ENCODE measurements at regions not wholly inside any gene's neighbourhood (a gene's known extent, or its start where the extent isn't known, plus 50 kb on each side); places are given as distances from the start of the nearest gene placed in this dataset.
"Not testable (repeated sequence)": the region's sequence is repeated elsewhere in the genome, so short reads cannot be mapped to it uniquely, and the experiment has no call there.

- FAIRE-seq, result no peak
These were observed 92.8 kb upstream of the PARD3 start for GRCh38 chr10:34907743-34908430.

GRCh38 chr10:34906067-34906965, 91.2 kb upstream of the PARD3 start:
- FAIRE-seq, result no peak

- no peak for FAIRE-seq
These were observed 90.3 kb upstream of the PARD3 start for GRCh38 chr10:34905200-34905927.

- FAIRE-seq, result no peak
These were observed 89.1 kb upstream of the PARD3 start for GRCh38 chr10:34904191-34904590.

GRCh38 chr10:34899161-34899560, 84.1 kb upstream of the PARD3 start:
- FAIRE-seq, result no peak

GRCh38 chr10:34895977-34896376, 80.9 kb upstream of the PARD3 start:
- FAIRE-seq, result no peak

GRCh38 chr10:34895046-34895445, 80.0 kb upstream of the PARD3 start:
- FAIRE-seq, result not testable (repeated sequence)

GRCh38 chr10:34892521-34892920, 77.4 kb upstream of the PARD3 start:
- not testable (repeated sequence) for FAIRE-seq

- no peak for FAIRE-seq
These were observed 75.8 kb upstream of the PARD3 start for GRCh38 chr10:34890939-34891338.

GRCh38 chr10:34889004-34889869, 74.1 kb upstream of the PARD3 start:
- no peak for FAIRE-seq

GRCh38 chr10:34886906-34887642, 72.0 kb upstream of the PARD3 start:
- FAIRE-seq, result no peak

- no peak for FAIRE-seq
These were observed 70.8 kb upstream of the PARD3 start for GRCh38 chr10:34885898-34886297.

- no peak for FAIRE-seq
These were observed 69.9 kb upstream of the PARD3 start for GRCh38 chr10:34885011-34885410.

GRCh38 chr10:34884272-34884952, 69.3 kb upstream of the PARD3 start:
- no peak for FAIRE-seq

- no peak for FAIRE-seq
These were observed 65.7 kb upstream of the PARD3 start for GRCh38 chr10:34880817-34881216.

- not testable (repeated sequence) for FAIRE-seq
These were observed 63.6 kb upstream of the PARD3 start for GRCh38 chr10:34878651-34879050.

GRCh38 chr10:34875061-34875460, 60.0 kb upstream of the PARD3 start:
- FAIRE-seq, result no peak

GRCh38 chr10:34872820-34873219, 57.7 kb upstream of the PARD3 start:
- no peak for FAIRE-seq

GRCh38 chr10:34869135-34869836, 54.2 kb upstream of the PARD3 start:
- FAIRE-seq, result no peak

- no peak for FAIRE-seq
These were observed 53.5 kb upstream of the PARD3 start for GRCh38 chr10:34868589-34868988.
